ENCODE measurements at regions not wholly inside any gene's neighbourhood (a gene's known extent, or its start where the extent isn't known, plus 50 kb on each side); places are given as distances from the start of the nearest gene placed in this dataset.

DNA sequence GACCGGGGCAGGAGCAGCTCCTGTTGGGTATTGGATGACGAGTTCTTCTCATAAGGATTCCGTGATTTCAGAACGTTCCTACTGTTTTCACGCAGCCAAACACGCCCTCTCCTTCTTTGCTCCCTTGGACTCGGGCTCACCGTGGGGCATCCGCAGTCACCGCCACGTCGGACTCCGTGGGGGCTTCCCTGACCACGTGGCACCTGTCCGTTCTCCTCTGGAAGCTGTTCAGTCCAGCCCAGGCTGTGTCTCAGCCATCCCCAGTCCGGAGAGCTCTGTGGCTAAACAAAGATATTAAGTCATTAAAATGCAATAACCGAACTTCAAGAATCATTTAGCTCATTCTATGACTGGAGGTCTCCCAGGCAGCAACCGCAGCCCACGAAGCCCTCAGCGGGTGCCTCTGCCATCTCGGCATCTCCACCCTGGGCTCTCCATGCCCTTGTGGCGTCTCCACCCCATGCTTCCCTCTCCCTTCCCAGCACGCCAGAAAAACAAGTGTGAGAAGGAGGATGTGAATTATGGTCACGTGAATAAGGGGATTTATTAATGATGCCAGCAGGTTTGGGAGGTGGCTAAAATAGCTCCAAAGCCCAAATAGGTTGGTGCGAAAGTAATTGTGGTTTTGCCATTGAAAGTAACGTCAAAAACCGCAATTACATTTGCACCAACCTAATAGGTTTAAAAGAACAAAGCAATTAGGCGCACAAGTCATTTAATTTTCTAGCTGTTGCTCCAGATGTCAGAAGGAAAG, 224.6 kb upstream of the PPP2R2D start:
- TF ChIP-seq CTCF (IDR thresholded peaks at IDR 0.05), result no peak
- no peak for TF ChIP-seq POLR2A (IDR thresholded peaks at IDR 0.05)
- no peak for TF ChIP-seq POLR2AphosphoS5 (IDR thresholded peaks at IDR 0.05)

Data from suprapubic skin (tissue), 4 donors.